ENCODE measurements at regions not wholly inside any gene's neighbourhood (a gene's known extent, or its start where the extent isn't known, plus 50 kb on each side); places are given as distances from the start of the nearest gene placed in this dataset.
"Not testable (repeated sequence)": the region's sequence is repeated elsewhere in the genome, so short reads cannot be mapped to it uniquely, and the experiment has no call there.

DNA sequence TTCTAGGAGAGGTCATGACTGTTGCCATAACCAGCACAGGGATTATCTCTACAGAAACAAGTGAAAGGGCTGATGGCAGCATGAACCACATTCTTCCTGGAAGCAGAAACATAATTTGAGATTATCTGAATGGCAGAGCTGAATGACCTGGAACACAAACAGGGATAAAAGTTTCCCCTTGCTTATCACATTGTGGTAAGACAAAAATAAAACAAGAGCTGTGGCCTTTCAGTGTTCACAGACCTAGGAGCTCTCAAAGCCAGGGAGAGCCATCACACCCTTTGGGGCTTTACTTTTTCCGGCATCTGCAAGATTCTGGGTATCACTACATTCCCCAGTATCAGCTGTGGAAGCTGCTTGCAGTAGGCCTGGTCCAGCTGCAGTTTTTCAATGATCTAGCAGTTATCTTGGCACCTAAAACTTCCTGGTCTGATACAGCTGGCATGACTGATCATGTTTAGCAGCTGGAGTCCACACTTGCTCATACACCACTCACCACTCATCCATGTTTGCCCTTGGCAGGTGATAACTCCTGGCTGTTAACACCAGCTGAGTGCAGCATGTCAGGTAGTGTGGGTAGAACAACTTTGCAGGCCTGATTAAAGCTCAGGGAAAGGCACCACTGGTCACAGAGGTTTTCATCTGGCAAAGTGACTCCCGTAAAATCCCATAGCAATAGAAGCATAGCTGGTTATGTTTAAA is 163.5 kb downstream of the CDY2A start:
- H3K4me1 Mint-ChIP-seq; H3K36me3 Mint-ChIP-seq (ENCODE audit: low read depth); H3K27ac Mint-ChIP-seq; H3K27me3 Mint-ChIP-seq; H3K4me3 Mint-ChIP-seq; H3K9me3 ChIP-seq (ENCODE audit: control insufficient read depth, low read length, poor library complexity, severe bottlenecking); ATAC-seq; DNase-seq: not testable (repeated sequence)

DNA sequence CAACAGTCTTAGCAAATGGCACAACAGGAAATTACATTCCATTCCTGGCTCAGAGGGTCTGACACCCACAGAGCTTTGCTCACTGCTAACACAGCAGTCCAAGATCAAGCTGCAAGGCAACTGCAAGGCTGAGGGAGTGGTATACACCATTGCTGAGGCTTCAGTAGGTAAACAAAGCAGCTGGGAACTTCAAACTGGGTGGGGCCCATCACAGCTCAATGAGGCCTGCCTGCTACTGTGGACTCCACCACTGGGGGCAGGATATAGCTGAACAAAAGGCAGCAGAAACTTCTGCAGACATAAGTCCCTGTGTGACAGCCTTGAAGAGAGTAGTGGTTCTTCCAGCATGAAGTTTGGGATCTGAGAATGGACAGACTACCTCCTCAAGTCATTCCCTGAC is 212.0 kb downstream of the CDY2A start:
- not testable (repeated sequence) for DNase-seq, ATAC-seq

DNA sequence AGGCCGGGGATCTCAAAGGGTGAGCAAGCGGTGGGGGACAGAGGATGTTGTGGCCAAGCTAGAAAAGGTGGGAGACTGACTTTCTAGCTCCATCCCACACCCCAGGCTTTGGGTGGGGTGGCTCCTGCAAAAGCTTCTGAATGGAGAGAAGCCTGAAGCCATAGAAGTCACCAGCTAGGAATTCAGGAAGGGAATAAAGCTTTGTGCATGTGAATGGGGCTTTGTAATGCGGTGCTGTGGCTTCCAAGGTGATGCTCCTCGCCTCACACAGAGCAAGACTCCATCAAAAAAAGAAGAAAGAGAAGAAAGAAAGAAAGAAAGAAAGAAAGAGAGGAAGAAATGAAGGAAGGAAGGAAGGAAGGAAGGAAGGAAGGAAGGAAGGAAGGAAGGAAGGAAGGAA is 237.0 kb downstream of the CDY2A start:
- DNase-seq, H3K27ac Mint-ChIP-seq, H3K27me3 Mint-ChIP-seq: not testable (repeated sequence)

More for the DNA sequence above, 212.0 kb downstream of the CDY2A start:
- not testable (repeated sequence) for H3K4me3 Mint-ChIP-seq; H3K4me1 Mint-ChIP-seq; H3K27ac Mint-ChIP-seq; H3K27me3 Mint-ChIP-seq; H3K36me3 Mint-ChIP-seq (ENCODE audit: low read depth); H3K9me3 ChIP-seq (ENCODE audit: control insufficient read depth, low read length, poor library complexity, severe bottlenecking)

GRCh38 chrY:18271126-18271525 is 245.5 kb downstream of the CDY2A start:
- not testable (repeated sequence) for H3K27ac Mint-ChIP-seq; H3K4me3 Mint-ChIP-seq; DNase-seq; H3K9me3 ChIP-seq (ENCODE audit: control insufficient read depth, low read length, poor library complexity, severe bottlenecking); H3K36me3 Mint-ChIP-seq (ENCODE audit: low read depth); ATAC-seq; H3K27me3 Mint-ChIP-seq; H3K4me1 Mint-ChIP-seq

More for the DNA sequence above, 237.0 kb downstream of the CDY2A start:
- H3K4me1 Mint-ChIP-seq; H3K4me3 Mint-ChIP-seq; H3K9me3 ChIP-seq (ENCODE audit: control insufficient read depth, low read length, poor library complexity, severe bottlenecking); H3K36me3 Mint-ChIP-seq (ENCODE audit: low read depth); ATAC-seq: not testable (repeated sequence)

DNA sequence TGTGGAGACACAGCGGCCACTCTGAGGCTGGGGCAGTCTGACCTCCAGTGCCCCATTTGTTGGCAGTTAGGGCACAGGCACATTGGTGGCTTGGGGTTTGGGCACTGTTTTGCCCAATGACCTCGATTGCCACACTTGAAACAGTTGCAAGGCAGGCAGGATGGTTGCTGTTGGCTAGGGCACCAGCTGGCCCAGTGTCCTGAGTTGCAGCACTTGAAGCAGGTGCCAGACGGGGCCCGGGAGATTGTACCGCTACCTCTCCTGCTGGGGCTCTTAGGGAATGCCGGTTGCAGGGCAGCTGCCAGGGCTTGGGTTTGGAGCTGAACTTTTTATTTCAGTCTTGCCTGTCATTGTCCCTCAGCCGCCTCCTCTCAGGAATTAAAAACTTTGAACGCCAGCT is 252.2 kb upstream of the HSFY1 start:
- not testable (repeated sequence) for H3K4me3 Mint-ChIP-seq; H3K36me3 Mint-ChIP-seq (ENCODE audit: low read depth); ATAC-seq; H3K27me3 Mint-ChIP-seq; H3K9me3 ChIP-seq (ENCODE audit: control insufficient read depth, low read length, poor library complexity, severe bottlenecking); DNase-seq; H3K27ac Mint-ChIP-seq; H3K4me1 Mint-ChIP-seq

DNA sequence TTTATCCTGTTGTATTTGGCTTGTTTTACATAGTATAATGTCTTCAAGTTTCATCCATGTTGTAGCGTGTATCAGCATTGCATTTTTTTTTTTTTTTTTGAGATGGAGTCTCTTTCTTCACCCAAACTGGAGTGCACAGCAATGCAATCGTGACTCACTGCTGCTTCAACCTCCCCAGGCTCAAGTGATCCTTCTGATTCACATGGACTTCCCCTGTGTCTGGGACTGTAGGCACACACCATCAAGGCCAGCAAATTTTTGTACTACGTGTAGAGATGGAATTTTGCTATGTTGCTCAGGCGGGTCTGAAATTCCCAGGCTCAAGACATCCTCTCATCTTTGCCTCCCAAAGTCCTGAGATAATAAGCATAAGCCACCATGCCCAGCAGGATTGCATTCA is 248.1 kb upstream of the HSFY1 start:
- H3K36me3 Mint-ChIP-seq (ENCODE audit: low read depth); H3K27ac Mint-ChIP-seq; H3K4me3 Mint-ChIP-seq; H3K27me3 Mint-ChIP-seq; H3K4me1 Mint-ChIP-seq; ATAC-seq; DNase-seq; H3K9me3 ChIP-seq (ENCODE audit: control insufficient read depth, low read length, poor library complexity, severe bottlenecking): not testable (repeated sequence)

DNA sequence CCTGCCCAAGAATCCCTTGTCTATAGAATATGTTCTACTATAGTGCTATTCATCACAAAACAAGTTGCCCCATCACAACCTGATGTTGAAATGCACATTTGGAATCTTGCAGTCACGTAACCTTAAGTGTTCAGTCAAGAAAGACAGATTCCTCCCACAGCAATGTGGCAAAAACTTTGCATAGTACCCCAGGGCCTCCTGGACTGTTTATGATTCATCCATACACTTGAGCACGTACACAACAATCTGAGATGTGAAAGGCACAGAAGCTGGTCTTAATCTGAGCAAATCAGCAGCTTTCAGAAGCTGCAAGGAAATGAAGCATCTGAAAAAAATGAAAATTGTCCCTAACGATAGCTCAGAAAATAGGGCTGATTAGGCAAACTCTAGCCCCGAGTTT is 240.2 kb upstream of the HSFY1 start:
- H3K27ac Mint-ChIP-seq, ATAC-seq, H3K4me3 Mint-ChIP-seq: not testable (repeated sequence)

DNA sequence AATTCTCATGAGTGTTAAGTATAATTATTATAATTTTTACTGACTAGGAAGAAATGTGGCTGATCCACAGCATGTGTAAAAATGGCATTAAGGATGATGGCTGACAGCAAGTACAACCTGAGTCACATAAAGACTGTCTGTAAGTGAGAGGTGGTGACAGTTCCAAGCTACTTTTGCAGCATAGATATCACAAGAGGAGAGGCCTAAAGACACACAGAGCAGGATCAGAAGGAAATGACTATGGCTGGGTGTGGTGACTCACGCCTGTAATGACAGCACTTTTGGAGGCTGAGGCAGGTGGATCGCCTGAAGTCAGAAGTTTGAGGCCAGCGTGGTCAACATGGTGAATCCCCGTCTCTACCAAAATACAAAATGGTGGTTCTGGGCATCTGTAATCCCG is 234.7 kb upstream of the HSFY1 start:
- not testable (repeated sequence) for H3K4me3 Mint-ChIP-seq; H3K27ac Mint-ChIP-seq; H3K9me3 ChIP-seq (ENCODE audit: control insufficient read depth, low read length, poor library complexity, severe bottlenecking); H3K27me3 Mint-ChIP-seq; ATAC-seq; DNase-seq; H3K4me1 Mint-ChIP-seq; H3K36me3 Mint-ChIP-seq (ENCODE audit: low read depth)

More for the DNA sequence above, 240.2 kb upstream of the HSFY1 start:
- H3K27me3 Mint-ChIP-seq; H3K4me1 Mint-ChIP-seq; DNase-seq; H3K9me3 ChIP-seq (ENCODE audit: control insufficient read depth, low read length, poor library complexity, severe bottlenecking); H3K36me3 Mint-ChIP-seq (ENCODE audit: low read depth): not testable (repeated sequence)

GRCh38 chrY:18325499-18326279 is 220.8 kb upstream of the HSFY1 start:
- not testable (repeated sequence) for H3K4me1 Mint-ChIP-seq; H3K36me3 Mint-ChIP-seq (ENCODE audit: low read depth); DNase-seq; H3K27ac Mint-ChIP-seq; H3K4me3 Mint-ChIP-seq; H3K9me3 ChIP-seq (ENCODE audit: control insufficient read depth, low read length, poor library complexity, severe bottlenecking); H3K27me3 Mint-ChIP-seq
- peak; percentile 37 for ATAC-seq

DNA sequence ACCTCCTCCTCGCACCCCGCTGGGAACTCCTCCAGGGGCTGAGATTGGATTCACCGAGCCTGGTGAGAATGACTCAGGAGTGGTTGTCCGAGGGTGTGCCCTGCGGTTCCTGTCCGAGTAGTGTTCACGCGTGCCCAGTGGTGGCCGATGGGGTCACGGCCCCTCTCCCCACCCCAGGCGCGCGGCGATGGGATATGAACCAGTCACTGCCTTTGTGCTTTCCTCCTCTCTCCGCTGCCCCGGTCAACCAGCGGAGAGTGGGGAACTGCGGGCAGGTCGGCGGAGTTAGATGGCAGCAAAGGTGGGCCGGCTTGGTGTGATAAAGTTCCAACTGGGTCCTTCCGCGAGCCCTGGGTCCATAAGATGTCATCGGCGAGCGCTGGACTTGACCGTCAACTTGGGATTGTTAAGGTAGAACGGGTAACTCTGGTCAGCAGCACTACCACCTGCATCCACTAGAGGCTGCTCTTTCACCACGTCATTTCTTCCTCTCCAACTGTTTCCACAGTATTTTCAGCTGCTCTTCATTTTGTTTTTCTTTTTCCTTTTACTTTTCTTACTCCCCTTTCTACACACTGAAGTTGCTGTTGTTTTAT is 220.1 kb upstream of the HSFY1 start:
- not testable (repeated sequence) for H3K9me3 ChIP-seq (ENCODE audit: control insufficient read depth, low read length, poor library complexity, severe bottlenecking); H3K27ac Mint-ChIP-seq; DNase-seq; H3K4me1 Mint-ChIP-seq; H3K36me3 Mint-ChIP-seq (ENCODE audit: low read depth); H3K4me3 Mint-ChIP-seq; H3K27me3 Mint-ChIP-seq
- ATAC-seq: peak; percentile 62

GRCh38 chrY:18342496-18342895 is 204.0 kb upstream of the HSFY1 start:
- not testable (repeated sequence) for H3K4me1 Mint-ChIP-seq; H3K9me3 ChIP-seq (ENCODE audit: control insufficient read depth, low read length, poor library complexity, severe bottlenecking); ATAC-seq; H3K36me3 Mint-ChIP-seq (ENCODE audit: low read depth); H3K27ac Mint-ChIP-seq; DNase-seq; H3K27me3 Mint-ChIP-seq; H3K4me3 Mint-ChIP-seq

All from T-helper 17 cell (primary cell).